ENCODE measurements at regions not wholly inside any gene's neighbourhood (a gene's known extent, or its start where the extent isn't known, plus 50 kb on each side); places are given as distances from the start of the nearest gene placed in this dataset.

GRCh38 chr1:239276051-239276450 is 110.3 kb upstream of the CHRM3 start:
- FAIRE-seq: no peak
- no peaks in the 10 kb centered on the region for H3K4me1 ChIP-seq (ENCODE audit: control insufficient read depth, extremely low read depth, insufficient read depth, low read length)
- no peaks in the 10 kb centered on the region for H4K20me1 ChIP-seq (replicated peaks; ENCODE audit: control insufficient read depth, extremely low read depth, insufficient read depth, low read length)
- TF ChIP-seq MAX (IDR thresholded peaks at IDR 0.05; ENCODE audit: insufficient read depth, insufficient read length) (no peak), POLR2A (IDR thresholded peaks at IDR 0.05; ENCODE audit: low read depth, low read length) (no peak), EZH2 (IDR thresholded peaks at IDR 0.05; ENCODE audit: borderline replicate concordance, low read depth, low read length, severe bottlenecking) (no peak), FOS (IDR thresholded peaks at IDR 0.05; ENCODE audit: borderline replicate concordance, insufficient read depth, low read length) (no peak), JUN (IDR thresholded peaks at IDR 0.05; ENCODE audit: borderline replicate concordance, insufficient read depth, insufficient read length, low read depth) (no peak), MYC (IDR thresholded peaks at IDR 0.05; ENCODE audit: low read depth, low read length) (no peak), GATA2 (IDR thresholded peaks at IDR 0.05; ENCODE audit: insufficient read depth, insufficient read length, low read depth, low read length) (no peak), CTCF (IDR thresholded peaks at IDR 0.05; ENCODE audit: extremely low read depth in 1 of 2, insufficient read depth in 1 of 2, low read depth in 1 of 2, low read length in 2 of 2) (no peak), POLR2AphosphoS5 (IDR thresholded peaks at IDR 0.05; ENCODE audit: insufficient read depth, low read depth, low read length) (no peak)
- H3K9me1 ChIP-seq (replicated peaks; ENCODE audit: control insufficient read depth, extremely low read depth, insufficient read depth, low read length): no peaks in the 10 kb centered on the region
- H2AFZ ChIP-seq (ENCODE audit: low read depth, low read length): no peak overlapping the region
- H3K4me3 ChIP-seq (replicated peaks in 1 of 3; ENCODE audit: insufficient read depth in 1 of 3, low read depth in 1 of 3, low read length in 3 of 3): no peak overlapping the region
- CTCF ChIA-PET: no interaction called here
- H3K9me3 ChIP-seq (replicated peaks; ENCODE audit: control insufficient read depth, insufficient read depth, low read length): peaks cover 2% of the 10 kb centered on the region
- no peaks in the 10 kb centered on the region for H3K36me3 ChIP-seq (ENCODE audit: control insufficient read depth in 2 of 2, extremely low read depth in 1 of 2, insufficient read depth in 2 of 2, low read length in 2 of 2)
- no peak for DNase-seq (ENCODE audit: low read depth, low spot score)
- H3K27ac ChIP-seq (ENCODE audit: insufficient read depth, low read depth, low read length): no peak overlapping the region
- H3K4me2 ChIP-seq (ENCODE audit: insufficient read depth, low read length): no peak overlapping the region
- dilution Hi-C loops (cut with MboI; ENCODE audit: extremely low pct_ligation_motif_present, low sequenced_read_pairs): no loop called here
- no peaks in the 10 kb centered on the region for H3K27me3 ChIP-seq (ENCODE audit: control insufficient read depth in 2 of 2, insufficient read depth in 2 of 2, low read length in 2 of 2)
- no peak overlapping the region for H3K9ac ChIP-seq (replicated peaks; ENCODE audit: extremely low read depth, insufficient read depth, low read length)
- intact Hi-C loops (cut with micrococcal nuclease): no loop called here
- no TSS peak for BruUV-seq (replicated peaks)
- POLR2A ChIA-PET: no interaction called here
- no peaks in the 10 kb centered on the region for H3K79me2 ChIP-seq (ENCODE audit: control insufficient read depth, insufficient read depth, low read length)

All from endothelial cell of umbilical vein (primary cell).